ENCODE measurements at regions not wholly inside any gene's neighbourhood (a gene's known extent, or its start where the extent isn't known, plus 50 kb on each side); places are given as distances from the start of the nearest gene placed in this dataset.

DNA sequence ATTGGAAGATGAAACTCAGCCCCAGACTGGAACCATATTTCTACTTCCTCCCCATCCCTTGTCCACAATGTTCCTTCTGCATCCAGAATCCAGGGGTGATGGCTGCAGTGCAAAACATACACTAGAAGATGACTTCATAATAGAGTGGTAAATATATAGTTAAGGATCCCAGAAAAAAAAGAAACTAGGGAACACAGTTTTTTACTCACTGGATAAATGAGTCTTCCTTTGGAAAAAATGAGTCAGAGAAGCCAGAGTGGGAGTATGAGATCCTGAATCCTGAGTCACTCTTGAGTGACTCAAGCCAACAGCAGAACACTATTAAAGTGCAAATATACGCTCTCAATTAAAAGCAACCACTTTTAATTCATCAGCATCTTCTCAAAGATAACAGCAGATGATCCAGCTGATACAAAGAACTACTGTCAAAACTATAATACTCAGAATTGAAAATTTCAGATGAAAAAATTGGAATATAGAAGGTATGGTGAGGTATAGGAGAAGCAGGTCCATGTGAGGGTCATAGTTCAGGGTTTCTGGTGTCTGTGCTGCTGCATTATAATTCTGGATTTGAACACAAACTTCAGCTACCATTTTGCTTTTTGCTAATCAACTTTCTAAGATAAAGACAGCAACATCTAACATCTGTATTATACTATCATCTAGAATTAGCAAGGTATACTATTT lies 987.2 kb upstream of the CDH2 start:
- no peak for TF ChIP-seq GABPA (IDR thresholded peaks at IDR 0.05; ENCODE audit: borderline replicate concordance, insufficient read depth, low read length)
- TF ChIP-seq ASH2L (IDR thresholded peaks at IDR 0.05; ENCODE audit: low read length): no peak
- TF ChIP-seq TAF7 (optimal IDR thresholded peaks at IDR 0.05; ENCODE audit: borderline replicate concordance, low read depth, low read length): no peak
- WGBS, 2 experiments (ENCODE audit: extremely low coverage in 1 of 2, insufficient coverage in 1 of 2, insufficient read length in 1 of 2, insufficient replicate concordance in 2 of 2, low coverage in 1 of 2, low lambda C conversion rate in 2 of 2, missing lambda C conversion rate in 1 of 2): 83% methylated on average over 1 of the region's 1 CpG; no CpG with 5 or more reads in 1 of the 2 experiments
- no peak for DNase-seq (ENCODE audit: low read depth in 1 of 2, low spot score in 2 of 2)
- no peaks in the 10 kb centered on the region for H4K20me1 ChIP-seq (replicated peaks in 1 of 2; ENCODE audit: control insufficient read depth in 1 of 2, insufficient read depth in 2 of 2, low read length in 2 of 2)
- ChIA-PET POLR2A (ENCODE audit: partially characterized antibody) (no interaction called here), CTCF (ENCODE audit: partially characterized antibody) (no interaction called here)
- no peaks in the 10 kb centered on the region for H3K79me2 ChIP-seq (ENCODE audit: control insufficient read depth in 1 of 2, insufficient read depth in 2 of 2, low read length in 2 of 2)
- H3K9me3 ChIP-seq (ENCODE audit: insufficient read depth in 2 of 2, low read depth in 1 of 2, low read length in 1 of 2): no peaks in the 10 kb centered on the region
- H4K5ac ChIP-seq (ENCODE audit: insufficient read length, low read depth, low read length): no peak overlapping the region
- H2BK5ac ChIP-seq (ENCODE audit: low read depth, low read length): no peak overlapping the region
- H4K91ac ChIP-seq (replicated peaks; ENCODE audit: insufficient read length, low read length): no peak overlapping the region
- H2BK20ac ChIP-seq (ENCODE audit: low read length): no peak overlapping the region
- H2BK15ac ChIP-seq (ENCODE audit: low read length): no peak overlapping the region
- no peaks in the 10 kb centered on the region for H3K36me3 ChIP-seq (ENCODE audit: control insufficient read depth in 2 of 4, insufficient read depth in 4 of 4, low read length in 3 of 4)
- no peaks in the 10 kb centered on the region for H3K79me1 ChIP-seq (ENCODE audit: low read depth, low read length)
- no peak overlapping the region for H3K9ac ChIP-seq (replicated peaks in 1 of 4; ENCODE audit: extremely low read depth in 1 of 4, low read depth in 3 of 4, low read length in 3 of 4)
- no peaks in the 10 kb centered on the region for H3K23me2 ChIP-seq (ENCODE audit: low read depth, low read length)
- H3K27ac ChIP-seq (ENCODE audit: low read depth, low read length): no peak overlapping the region
- no peak overlapping the region for H3K4me2 ChIP-seq (ENCODE audit: insufficient read depth in 1 of 2, low read depth in 2 of 2, low read length in 2 of 2)
- FAIRE-seq: no peak
- no peak overlapping the region for H4K8ac ChIP-seq (ENCODE audit: extremely low read depth, insufficient read depth, low read length)
- no peak overlapping the region for H2AK5ac ChIP-seq (ENCODE audit: low read depth, low read length)
- H3K56ac ChIP-seq (replicated peaks; ENCODE audit: insufficient read length, low read depth, low read length): no peak overlapping the region
- no peak overlapping the region for H2AFZ ChIP-seq (ENCODE audit: low read length)
- no peak overlapping the region for H3K18ac ChIP-seq (ENCODE audit: extremely low read depth, low read length)
- no peaks in the 10 kb centered on the region for H3K27me3 ChIP-seq (replicated peaks in 1 of 4; ENCODE audit: control insufficient read depth in 3 of 4, extremely low read depth in 1 of 4, insufficient read depth in 3 of 4, low read length in 3 of 4)
- no peak overlapping the region for H3K4ac ChIP-seq (replicated peaks; ENCODE audit: insufficient read length, low read depth, low read length)
- no peak overlapping the region for H3K14ac ChIP-seq (ENCODE audit: insufficient read length)
- H3K23ac ChIP-seq (ENCODE audit: insufficient read length): no peak overlapping the region
- H2BK12ac ChIP-seq (ENCODE audit: low read depth, low read length): no peak overlapping the region
- peaks cover 0 to 3% (median 0%) of the 10 kb centered on the region in 4 experiments; a peak in 1 of 7 replicates for H3K4me1 ChIP-seq (replicated peaks in 1 of 4; ENCODE audit: control insufficient read depth in 3 of 4, insufficient read depth in 4 of 4, low read length in 3 of 4)
- H2BK120ac ChIP-seq (replicated peaks; ENCODE audit: low read depth, low read length): no peak overlapping the region
- no peak overlapping the region for H3K4me3 ChIP-seq (ENCODE audit: extremely low read depth in 1 of 4, insufficient read depth in 2 of 4, low read depth in 3 of 4, low read length in 4 of 4)
